ENCODE measurements at regions not wholly inside any gene's neighbourhood (a gene's known extent, or its start where the extent isn't known, plus 50 kb on each side); places are given as distances from the start of the nearest gene placed in this dataset.

DNA sequence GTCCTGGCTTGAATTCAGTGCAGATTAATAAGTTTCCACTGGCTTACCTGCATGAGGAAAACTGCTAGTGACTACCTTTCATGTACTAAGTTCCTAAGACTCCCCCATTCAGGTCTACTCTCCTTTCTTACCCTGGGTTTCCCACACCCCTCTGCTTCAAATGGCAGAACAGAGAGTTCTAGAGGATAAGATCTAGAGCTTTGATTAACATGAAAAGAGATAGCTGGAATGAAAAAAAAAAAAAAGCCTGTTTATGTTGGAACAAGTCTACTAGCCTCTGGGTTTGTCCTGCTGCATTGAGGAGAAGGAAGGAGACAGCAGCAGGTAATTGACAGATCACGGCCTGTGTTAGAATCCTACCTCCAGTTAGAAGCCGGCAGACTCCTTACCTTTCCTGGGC is 201.4 kb upstream of the SOX4 start:
- Histone ChIP-seq H3K4me3 (no peak overlapping the region), H3K27ac (no peak overlapping the region), H3K4me1 (replicated peaks in 1 of 2) (peaks cover 8 to 11% of the 10 kb centered on the region in 2 donors)
- 92 to 100% (median 100%) methylated on average over 1 to 2 of the region's 2 CpGs; no CpG with 5 or more reads in 5 of the 10 experiments for WGBS, 10 experiments
- in situ Hi-C loops (cut with MboI; ENCODE audit: low pct_unique_long_range_greater_than_20kb in 2 of 9, low sequenced_read_pairs in 9 of 9, unreplicated experiment in 9 of 9) = no loop called here
- ATAC-seq (replicated peaks in 6 of 8) = no peak

GRCh38 chr6:21393441-21394165 is 199.9 kb upstream of the SOX4 start:
- WGBS, 10 experiments = 66 to 100% (median 79%) methylated on average over 1 to 9 of the region's 10 CpGs; no CpG with 5 or more reads in 1 of the 10 experiments
- in situ Hi-C loops (cut with MboI; ENCODE audit: low pct_unique_long_range_greater_than_20kb in 2 of 9, low sequenced_read_pairs in 9 of 9, unreplicated experiment in 9 of 9) = no loop called here
- ATAC-seq (replicated peaks in 6 of 8) = peak in 1 of 8 experiments; percentile 28
- no peak overlapping the region for H3K27ac ChIP-seq
- H3K4me3 ChIP-seq = no peak overlapping the region
- peaks cover 8 to 11% of the 10 kb centered on the region in 2 donors for H3K4me1 ChIP-seq (replicated peaks in 1 of 2)

GRCh38 chr6:21395121-21395520 is 198.4 kb upstream of the SOX4 start:
- WGBS, 10 experiments = 0 to 60% (median 18%) methylated on average over 1 to 2 of the region's 2 CpGs; no CpG with 5 or more reads in 2 of the 10 experiments
- H3K4me3 ChIP-seq = no peak overlapping the region
- peaks cover 11% of the 10 kb centered on the region in 2 donors for H3K4me1 ChIP-seq (replicated peaks in 1 of 2)
- peak in 3 of 8 experiments; percentile 30 to 61 (median 42) for ATAC-seq (replicated peaks in 6 of 8)
- in situ Hi-C loops (cut with MboI; ENCODE audit: low pct_unique_long_range_greater_than_20kb in 2 of 9, low sequenced_read_pairs in 9 of 9, unreplicated experiment in 9 of 9) = no loop called here
- H3K27ac ChIP-seq = no peak overlapping the region

DNA sequence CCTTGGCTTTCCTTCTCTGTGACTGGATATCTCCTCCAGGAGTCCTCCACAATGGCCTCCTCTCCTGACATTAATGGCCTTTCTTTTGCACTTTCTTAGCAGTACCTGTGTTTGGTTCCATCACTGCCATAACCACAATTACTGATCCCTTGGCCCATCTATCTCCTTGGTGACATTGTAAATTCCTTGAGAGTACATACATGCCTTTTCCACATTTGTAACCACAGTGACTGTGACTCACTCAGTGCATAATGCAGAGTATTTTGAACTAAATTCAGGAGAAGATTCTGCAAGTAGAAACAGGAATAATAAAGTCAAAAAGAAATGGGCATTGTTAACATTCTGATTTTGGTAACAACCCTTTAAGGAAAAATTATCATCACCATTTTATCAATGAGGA is 197.2 kb upstream of the SOX4 start:
- peak in 4 of 8 experiments; percentile 32 to 89 (median 77) for ATAC-seq (replicated peaks in 6 of 8)
- no peak overlapping the region for H3K27ac ChIP-seq
- H3K4me1 ChIP-seq (replicated peaks in 1 of 2) = peaks cover 11% of the 10 kb centered on the region in 2 donors
- in situ Hi-C loops (cut with MboI; ENCODE audit: low pct_unique_long_range_greater_than_20kb in 2 of 9, low sequenced_read_pairs in 9 of 9, unreplicated experiment in 9 of 9) = no loop called here
- H3K4me3 ChIP-seq = no peak overlapping the region

DNA sequence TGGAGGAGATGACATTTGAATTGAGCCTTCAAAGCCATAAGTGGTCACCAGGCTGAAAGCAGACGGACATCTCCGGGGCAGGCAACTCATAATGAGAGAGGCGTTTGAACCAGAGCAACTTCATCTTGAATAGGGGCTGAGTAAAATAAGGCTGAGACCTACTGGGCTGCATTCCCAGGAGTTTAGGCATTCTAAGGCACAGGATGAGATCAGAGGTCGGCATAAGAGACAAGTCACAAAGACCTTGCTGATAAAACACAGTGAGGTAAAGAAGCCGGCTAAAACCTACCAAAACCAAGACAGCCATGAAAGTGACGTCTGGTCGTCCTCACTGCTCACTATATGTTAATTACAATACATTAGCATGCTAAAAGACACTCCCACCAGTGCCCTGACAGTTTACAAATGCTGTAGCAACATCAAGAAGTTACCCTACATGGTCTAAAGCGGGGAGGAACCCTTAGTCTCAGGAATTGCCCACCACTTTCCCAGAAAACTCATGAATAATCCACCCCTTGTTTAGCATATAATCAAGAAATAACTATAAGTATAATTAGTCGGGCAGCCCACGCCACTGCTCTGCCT is 194.7 kb upstream of the SOX4 start:
- in situ Hi-C loops (cut with MboI; ENCODE audit: low pct_unique_long_range_greater_than_20kb in 2 of 9, low sequenced_read_pairs in 9 of 9, unreplicated experiment in 9 of 9) = no loop called here
- Histone ChIP-seq H3K4me3 (no peak overlapping the region), H3K27ac (no peak overlapping the region), H3K4me1 (replicated peaks in 1 of 2) (peaks cover 11% of the 10 kb centered on the region in 2 donors)
- ATAC-seq (replicated peaks in 6 of 8) = peak in 3 of 8 experiments; percentile 11 to 89 (median 53)
- 38 to 100% (median 69%) methylated on average over 1 to 8 of the region's 10 CpGs; no CpG with 5 or more reads in 1 of the 10 experiments for WGBS, 10 experiments

GRCh38 chr6:21402368-21402767 is 191.2 kb upstream of the SOX4 start:
- ATAC-seq (replicated peaks in 6 of 8) = peak in 2 of 8 experiments; percentile 79 to 85
- in situ Hi-C loops (cut with MboI; ENCODE audit: low pct_unique_long_range_greater_than_20kb in 2 of 9, low sequenced_read_pairs in 9 of 9, unreplicated experiment in 9 of 9) = no loop called here
- Histone ChIP-seq H3K4me1 (replicated peaks in 1 of 2) (peaks cover 0 to 3% of the 10 kb centered on the region in 2 donors), H3K4me3 (no peak overlapping the region), H3K27ac (no peak overlapping the region)
- WGBS, 10 experiments = 0 to 100% (median 68%) methylated on average over 1 to 4 of the region's 4 CpGs; no CpG with 5 or more reads in 2 of the 10 experiments

DNA sequence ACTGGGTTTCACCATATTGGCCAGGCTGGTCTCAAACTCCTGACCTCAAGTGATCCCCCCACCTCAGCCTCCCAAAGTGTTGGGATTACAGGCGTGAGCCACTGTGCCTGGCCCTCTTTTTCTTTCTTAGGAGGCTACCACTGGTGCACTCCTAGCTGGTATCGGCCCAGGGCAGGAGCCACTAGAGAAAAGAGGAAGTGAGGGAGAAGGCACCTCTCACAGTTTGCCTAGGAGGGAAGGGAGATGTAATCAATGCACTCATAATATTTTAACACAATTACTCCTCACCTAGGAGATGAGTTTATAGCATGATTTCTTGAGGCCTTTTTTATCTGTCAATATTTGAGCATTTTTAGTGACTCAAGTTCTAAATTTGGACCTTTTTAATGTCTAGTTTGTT is 189.0 kb upstream of the SOX4 start:
- WGBS, 10 experiments = 100% methylated on average over 1 to 2 of the region's 2 CpGs; no CpG with 5 or more reads in 6 of the 10 experiments
- no peak overlapping the region for H3K27ac ChIP-seq
- H3K4me1 ChIP-seq (replicated peaks in 1 of 2) = no peaks in the 10 kb centered on the region
- ATAC-seq (replicated peaks in 6 of 8) = no peak
- in situ Hi-C loops (cut with MboI; ENCODE audit: low pct_unique_long_range_greater_than_20kb in 2 of 9, low sequenced_read_pairs in 9 of 9, unreplicated experiment in 9 of 9) = no loop called here
- no peak overlapping the region for H3K4me3 ChIP-seq

GRCh38 chr6:21406316-21406715 is 187.2 kb upstream of the SOX4 start:
- 41 to 93% (median 88%) methylated on average over 2 to 5 of the region's 5 CpGs; no CpG with 5 or more reads in 4 of the 10 experiments for WGBS, 10 experiments
- in situ Hi-C loops (cut with MboI; ENCODE audit: low pct_unique_long_range_greater_than_20kb in 2 of 9, low sequenced_read_pairs in 9 of 9, unreplicated experiment in 9 of 9) = no loop called here
- ATAC-seq (replicated peaks in 6 of 8) = no peak
- no peak overlapping the region for H3K4me3 ChIP-seq
- no peak overlapping the region for H3K27ac ChIP-seq
- H3K4me1 ChIP-seq (replicated peaks in 1 of 2) = no peaks in the 10 kb centered on the region

GRCh38 chr6:21409231-21409630 is 184.3 kb upstream of the SOX4 start:
- WGBS, 10 experiments = 71 to 100% (median 94%) methylated on average over 2 to 5 of the region's 5 CpGs
- Histone ChIP-seq H3K27ac (no peak overlapping the region), H3K4me3 (no peak overlapping the region), H3K4me1 (replicated peaks in 1 of 2) (peaks cover 9 to 15% of the 10 kb centered on the region in 2 donors)
- in situ Hi-C loops (cut with MboI; ENCODE audit: low pct_unique_long_range_greater_than_20kb in 2 of 9, low sequenced_read_pairs in 9 of 9, unreplicated experiment in 9 of 9) = no loop called here
- no peak for ATAC-seq (replicated peaks in 6 of 8)

- Histone ChIP-seq H3K4me3 (no peak overlapping the region), H3K4me1 (replicated peaks in 1 of 2) (peaks cover 9 to 27% of the 10 kb centered on the region in 2 donors), H3K27ac (no peak overlapping the region)
- WGBS, 10 experiments = 40 to 100% (median 46%) methylated on average over 1 of the region's 1 CpG; no CpG with 5 or more reads in 6 of the 10 experiments
- ATAC-seq (replicated peaks in 6 of 8) = peak in 2 of 8 experiments; percentile 27 to 30
- in situ Hi-C loops (cut with MboI; ENCODE audit: low pct_unique_long_range_greater_than_20kb in 2 of 9, low sequenced_read_pairs in 9 of 9, unreplicated experiment in 9 of 9) = no loop called here
These were observed 180.1 kb upstream of the SOX4 start for GRCh38 chr6:21413428-21413827.

- Histone ChIP-seq H3K27ac (no peak overlapping the region), H3K4me1 (replicated peaks in 1 of 2) (peaks cover 9 to 27% of the 10 kb centered on the region in 2 donors), H3K4me3 (no peak overlapping the region)
- WGBS, 10 experiments = 41 to 80% (median 56%) methylated on average over 1 to 5 of the region's 5 CpGs
- in situ Hi-C loops (cut with MboI; ENCODE audit: low pct_unique_long_range_greater_than_20kb in 2 of 9, low sequenced_read_pairs in 9 of 9, unreplicated experiment in 9 of 9) = no loop called here
- ATAC-seq (replicated peaks in 6 of 8) = peak in 3 of 8 experiments; percentile 59 to 87 (median 81)
These were observed 179.5 kb upstream of the SOX4 start for GRCh38 chr6:21414065-21414464.

DNA sequence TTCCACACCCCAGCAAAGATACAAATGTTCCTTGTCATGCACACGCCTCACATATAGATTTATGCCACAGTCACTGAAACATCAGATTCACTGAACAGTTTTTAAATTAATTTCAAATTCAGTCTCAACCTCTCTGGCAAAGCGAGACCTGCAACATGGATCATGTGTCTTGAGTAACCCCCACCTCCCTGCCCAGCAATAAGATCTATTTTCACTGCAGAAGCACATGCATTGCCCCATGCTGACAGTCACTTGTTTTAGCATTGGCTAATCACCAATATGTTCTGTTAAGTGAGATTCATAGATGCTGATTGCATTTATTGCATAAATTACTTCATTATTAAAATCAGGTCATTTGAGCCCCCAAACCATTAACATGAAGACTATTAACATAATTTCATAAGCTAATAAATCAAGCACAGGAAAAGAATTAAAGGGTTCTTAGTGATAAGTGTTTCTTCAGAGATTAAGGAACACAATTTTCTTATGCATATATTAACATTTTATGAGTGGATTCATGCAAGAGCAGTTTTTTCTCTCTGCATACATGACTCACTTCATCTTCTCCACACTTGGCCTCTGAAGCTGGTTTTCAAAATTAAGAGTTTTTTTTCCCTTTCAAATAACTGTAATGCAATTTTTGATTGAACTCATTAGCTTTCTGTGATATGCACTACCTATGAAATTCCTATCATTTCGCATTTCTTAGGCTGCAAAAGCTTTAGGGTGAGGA is 173.2 kb upstream of the SOX4 start:
- in situ Hi-C loops (cut with MboI; ENCODE audit: low pct_unique_long_range_greater_than_20kb in 2 of 9, low sequenced_read_pairs in 9 of 9, unreplicated experiment in 9 of 9) = no loop called here

DNA sequence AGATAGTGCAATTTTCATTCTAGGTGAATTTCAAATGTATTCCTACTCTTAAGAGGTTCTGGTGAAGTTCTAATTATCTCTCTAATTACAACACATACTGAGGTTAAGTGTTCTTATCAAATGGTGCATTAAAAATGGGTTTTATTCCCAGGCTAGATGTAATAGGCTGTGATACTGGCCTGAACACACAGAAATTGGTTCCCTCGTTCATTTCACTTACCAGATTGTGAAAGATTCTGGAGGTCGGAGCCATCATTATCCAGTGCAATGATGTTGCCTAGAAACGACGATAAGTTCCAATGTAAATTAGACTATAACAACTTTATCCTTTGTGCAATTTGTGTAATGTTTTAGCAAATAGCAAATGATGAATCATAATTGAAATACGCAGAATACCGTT is 172.6 kb upstream of the SOX4 start:
- H3K4me3 ChIP-seq = no peak overlapping the region
- WGBS, 10 experiments = 44 to 97% (median 88%) methylated on average over 4 to 6 of the region's 6 CpGs; no CpG with 5 or more reads in 1 of the 10 experiments
- ATAC-seq (replicated peaks in 6 of 8) = no peak
- peaks cover 3 to 25% of the 10 kb centered on the region in 2 donors for H3K4me1 ChIP-seq (replicated peaks in 1 of 2)
- in situ Hi-C loops (cut with MboI; ENCODE audit: low pct_unique_long_range_greater_than_20kb in 2 of 9, low sequenced_read_pairs in 9 of 9, unreplicated experiment in 9 of 9) = no loop called here
- no peak overlapping the region for H3K27ac ChIP-seq

More for the DNA sequence above, 173.2 kb upstream of the SOX4 start:
- no peak overlapping the region for H3K4me3 ChIP-seq
- WGBS, 10 experiments = 0 to 80% (median 47%) methylated on average over 1 to 3 of the region's 3 CpGs
- H3K27ac ChIP-seq = peak overlapping the region in 1 of 2 donors; percentile 43
- peaks cover 3 to 25% of the 10 kb centered on the region in 2 donors for H3K4me1 ChIP-seq (replicated peaks in 1 of 2)
- ATAC-seq (replicated peaks in 6 of 8) = peak; percentile 75 to 98 (median 96)
